WTC11 (cell line): ENCODE measurements at regions not wholly inside any gene's neighbourhood (a gene's known extent, or its start where the extent isn't known, plus 50 kb on each side); places are given as distances from the start of the nearest gene placed in this dataset.

Source experiments
- FOXP4 ChIP-seq: sonication (generic); formaldehyde crosslinking; IDR thresholded peaks from 2 replicates; pipeline ENCODE4 v1.8.0; 2022; ENCODE audit warnings: mild to moderate bottlenecking, missing genetic modification reagents
- IRF2 ChIP-seq: sonication (generic); formaldehyde crosslinking; IDR thresholded peaks from 2 replicates; pipeline ENCODE4 v1.8.0; 2022; ENCODE audit warnings: low read depth, missing genetic modification reagents, borderline replicate concordance
- JAZF1 ChIP-seq: fragments of 250-450 bp; sonication (Bioruptor Pico); IDR thresholded peaks from 2 replicates; pipeline ENCODE4 v1.9.0; 2021; ENCODE audit warnings: moderate library complexity, mild to moderate bottlenecking, inconsistent platforms
- MXD4 ChIP-seq: fragments of 250-450 bp; sonication (Bioruptor Pico); IDR thresholded peaks from 2 replicates; pipeline ENCODE4 v1.8.0; 2021; ENCODE audit warnings: mild to moderate bottlenecking, moderate library complexity, borderline replicate concordance
- ZNF232 ChIP-seq: sonication (generic); formaldehyde crosslinking; IDR thresholded peaks from 2 replicates; pipeline ENCODE4 v1.8.0; 2022; ENCODE audit warnings: mild to moderate bottlenecking, missing genetic modification reagents
- TF ChIP-seq, protein P1 (sequence below): fragments of 200-600 bp; IDR thresholded peaks from 2 replicates; pipeline ENCODE4 v1.8.0; 2022; ENCODE audit warnings: antibody characterized with exemption
- TF ChIP-seq, protein P2 (sequence below): sonication (generic); formaldehyde crosslinking; IDR thresholded peaks from 2 replicates; pipeline ENCODE4 v1.8.1; 2023; ENCODE audit warnings: mild to moderate bottlenecking, moderate library complexity, missing genetic modification reagents

GRCh38 chr4:14559646-14560045 lies 442.6 kb upstream of the CPEB2 start:
- TF ChIP-seq, protein P1, sequence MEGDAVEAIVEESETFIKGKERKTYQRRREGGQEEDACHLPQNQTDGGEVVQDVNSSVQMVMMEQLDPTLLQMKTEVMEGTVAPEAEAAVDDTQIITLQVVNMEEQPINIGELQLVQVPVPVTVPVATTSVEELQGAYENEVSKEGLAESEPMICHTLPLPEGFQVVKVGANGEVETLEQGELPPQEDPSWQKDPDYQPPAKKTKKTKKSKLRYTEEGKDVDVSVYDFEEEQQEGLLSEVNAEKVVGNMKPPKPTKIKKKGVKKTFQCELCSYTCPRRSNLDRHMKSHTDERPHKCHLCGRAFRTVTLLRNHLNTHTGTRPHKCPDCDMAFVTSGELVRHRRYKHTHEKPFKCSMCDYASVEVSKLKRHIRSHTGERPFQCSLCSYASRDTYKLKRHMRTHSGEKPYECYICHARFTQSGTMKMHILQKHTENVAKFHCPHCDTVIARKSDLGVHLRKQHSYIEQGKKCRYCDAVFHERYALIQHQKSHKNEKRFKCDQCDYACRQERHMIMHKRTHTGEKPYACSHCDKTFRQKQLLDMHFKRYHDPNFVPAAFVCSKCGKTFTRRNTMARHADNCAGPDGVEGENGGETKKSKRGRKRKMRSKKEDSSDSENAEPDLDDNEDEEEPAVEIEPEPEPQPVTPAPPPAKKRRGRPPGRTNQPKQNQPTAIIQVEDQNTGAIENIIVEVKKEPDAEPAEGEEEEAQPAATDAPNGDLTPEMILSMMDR = no peak
- TF ChIP-seq MXD4 (CRISPR knock-in tag) (no peak), FOXP4 (CRISPR knock-in tag) (no peak), JAZF1 (CRISPR knock-in tag) (no peak), ZNF232 (CRISPR knock-in tag) (no peak), IRF2 (no peak)
- TF ChIP-seq, protein P2, sequence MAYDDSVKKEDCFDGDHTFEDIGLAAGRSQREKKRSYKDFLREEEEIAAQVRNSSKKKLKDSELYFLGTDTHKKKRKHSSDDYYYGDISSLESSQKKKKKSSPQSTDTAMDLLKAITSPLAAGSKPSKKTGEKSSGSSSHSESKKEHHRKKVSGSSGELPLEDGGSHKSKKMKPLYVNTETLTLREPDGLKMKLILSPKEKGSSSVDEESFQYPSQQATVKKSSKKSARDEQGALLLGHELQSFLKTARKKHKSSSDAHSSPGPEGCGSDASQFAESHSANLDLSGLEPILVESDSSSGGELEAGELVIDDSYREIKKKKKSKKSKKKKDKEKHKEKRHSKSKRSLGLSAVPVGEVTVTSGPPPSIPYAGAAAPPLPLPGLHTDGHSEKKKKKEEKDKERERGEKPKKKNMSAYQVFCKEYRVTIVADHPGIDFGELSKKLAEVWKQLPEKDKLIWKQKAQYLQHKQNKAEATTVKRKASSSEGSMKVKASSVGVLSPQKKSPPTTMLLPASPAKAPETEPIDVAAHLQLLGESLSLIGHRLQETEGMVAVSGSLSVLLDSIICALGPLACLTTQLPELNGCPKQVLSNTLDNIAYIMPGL (CRISPR knock-in tag) = no peak
